Lower lobe of right lung (tissue), 2 donors: ENCODE measurements at regions not wholly inside any gene's neighbourhood (a gene's known extent, or its start where the extent isn't known, plus 50 kb on each side); places are given as distances from the start of the nearest gene placed in this dataset.
"Not testable (repeated sequence)": the region's sequence is repeated elsewhere in the genome, so short reads cannot be mapped to it uniquely, and the experiment has no call there.

Experiments used
- ATAC-seq, 2 donors: fragments of 200-7000 bp; cut with Tn5 transposase; one replicate each; pipeline ENCODE4 v1.9.1; 2020 to 2022; ENCODE audit warnings: mild to moderate bottlenecking in 2 of 2, moderate library complexity in 2 of 2
- DNase-seq: peaks from one replicate; pipeline ENCODE4 v3.0.0-alpha.2; 2020
- H3K27ac ChIP-seq: fragments of 200-600 bp; one replicate; pipeline ENCODE4 v1.8.0; 2022
- H3K27me3 ChIP-seq: fragments of 200-600 bp; one replicate; pipeline ENCODE4 v1.8.0; 2022; ENCODE audit warnings: low read depth
- H3K36me3 ChIP-seq: fragments of 200-600 bp; one replicate; pipeline ENCODE4 v1.8.0; 2022; ENCODE audit warnings: mild to moderate bottlenecking
- H3K4me1 ChIP-seq: fragments of 200-600 bp; one replicate; pipeline ENCODE4 v1.8.0; 2022
- H3K4me3 ChIP-seq: fragments of 200-600 bp; one replicate; pipeline ENCODE4 v1.8.0; 2022; ENCODE audit warnings: mild to moderate bottlenecking
- H3K9me3 ChIP-seq: fragments of 200-600 bp; one replicate; pipeline ENCODE4 v1.8.0; 2022
- intact Hi-C: fragments of 100-400 bp; cut with DNase I; formaldehyde crosslinking; loops from one replicate; pipeline ENCODE4 v1.11.0; 2022
- TF ChIP-seq, protein P1 (sequence below): fragments of 200-600 bp; IDR thresholded peaks from one replicate; pipeline ENCODE4 v1.8.0; 2022; ENCODE audit warnings: antibody characterized with exemption, mild to moderate bottlenecking
- donor health status: DM: no; HTN: yes; CAD: no; lungs with severe emphysema.

DNA sequence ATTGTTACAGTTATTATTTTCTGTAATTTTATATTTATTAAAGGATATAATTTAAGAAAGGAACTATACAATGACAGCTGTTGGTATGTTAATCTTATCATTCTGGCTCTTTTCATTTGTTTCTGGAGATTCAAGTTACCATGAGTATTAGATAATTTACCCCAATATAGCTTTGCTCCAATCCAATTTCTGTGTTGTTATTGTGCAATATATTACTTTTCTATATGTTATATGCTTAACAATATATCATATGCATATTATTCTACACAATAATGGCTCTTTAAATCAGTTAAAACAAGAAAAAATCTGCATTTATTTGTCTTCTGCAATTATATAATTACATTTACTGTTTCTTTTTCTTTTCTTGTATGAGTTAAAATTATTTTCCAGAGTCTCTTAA lies 1650.9 kb downstream of the BRINP3 start:
- TF ChIP-seq, protein P1, sequence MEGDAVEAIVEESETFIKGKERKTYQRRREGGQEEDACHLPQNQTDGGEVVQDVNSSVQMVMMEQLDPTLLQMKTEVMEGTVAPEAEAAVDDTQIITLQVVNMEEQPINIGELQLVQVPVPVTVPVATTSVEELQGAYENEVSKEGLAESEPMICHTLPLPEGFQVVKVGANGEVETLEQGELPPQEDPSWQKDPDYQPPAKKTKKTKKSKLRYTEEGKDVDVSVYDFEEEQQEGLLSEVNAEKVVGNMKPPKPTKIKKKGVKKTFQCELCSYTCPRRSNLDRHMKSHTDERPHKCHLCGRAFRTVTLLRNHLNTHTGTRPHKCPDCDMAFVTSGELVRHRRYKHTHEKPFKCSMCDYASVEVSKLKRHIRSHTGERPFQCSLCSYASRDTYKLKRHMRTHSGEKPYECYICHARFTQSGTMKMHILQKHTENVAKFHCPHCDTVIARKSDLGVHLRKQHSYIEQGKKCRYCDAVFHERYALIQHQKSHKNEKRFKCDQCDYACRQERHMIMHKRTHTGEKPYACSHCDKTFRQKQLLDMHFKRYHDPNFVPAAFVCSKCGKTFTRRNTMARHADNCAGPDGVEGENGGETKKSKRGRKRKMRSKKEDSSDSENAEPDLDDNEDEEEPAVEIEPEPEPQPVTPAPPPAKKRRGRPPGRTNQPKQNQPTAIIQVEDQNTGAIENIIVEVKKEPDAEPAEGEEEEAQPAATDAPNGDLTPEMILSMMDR: no peak
- Histone ChIP-seq H3K9me3 (no peaks in the 10 kb centered on the region), H3K4me3 (no peak overlapping the region), H3K36me3 (no peaks in the 10 kb centered on the region), H3K27me3 (no peaks in the 10 kb centered on the region), H3K27ac (no peak overlapping the region), H3K4me1 (no peaks in the 10 kb centered on the region)
- no peak for ATAC-seq
- DNase-seq: no peak
- intact Hi-C loops: no loop called here

DNA sequence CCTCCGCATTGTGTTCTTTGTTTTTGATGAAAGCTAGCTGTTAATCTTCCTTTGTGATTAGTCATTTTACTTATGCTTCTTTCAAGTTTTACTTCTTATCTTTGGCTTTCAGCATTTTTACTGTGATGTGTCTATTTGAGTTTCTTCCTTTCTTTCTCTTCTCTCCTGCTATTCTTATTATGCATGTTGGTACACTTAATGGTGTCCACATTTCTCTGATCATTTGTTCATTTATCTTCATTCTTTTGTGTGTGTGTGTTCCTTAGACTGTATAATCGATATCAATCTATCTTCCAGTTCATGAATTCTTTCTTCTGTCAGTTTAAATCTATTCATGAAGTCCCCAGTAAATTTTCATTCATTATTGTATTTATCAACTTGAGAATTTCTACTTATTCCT lies 1650.3 kb downstream of the BRINP3 start:
- H3K4me1 ChIP-seq: no peaks in the 10 kb centered on the region
- ATAC-seq: no peak
- no peak for DNase-seq
- H3K4me3 ChIP-seq: no peak overlapping the region
- H3K36me3 ChIP-seq: no peaks in the 10 kb centered on the region
- H3K9me3 ChIP-seq: no peaks in the 10 kb centered on the region
- H3K27me3 ChIP-seq: no peaks in the 10 kb centered on the region
- intact Hi-C loops: no loop called here
- no peak overlapping the region for H3K27ac ChIP-seq
- TF ChIP-seq, protein P1: no peak

DNA sequence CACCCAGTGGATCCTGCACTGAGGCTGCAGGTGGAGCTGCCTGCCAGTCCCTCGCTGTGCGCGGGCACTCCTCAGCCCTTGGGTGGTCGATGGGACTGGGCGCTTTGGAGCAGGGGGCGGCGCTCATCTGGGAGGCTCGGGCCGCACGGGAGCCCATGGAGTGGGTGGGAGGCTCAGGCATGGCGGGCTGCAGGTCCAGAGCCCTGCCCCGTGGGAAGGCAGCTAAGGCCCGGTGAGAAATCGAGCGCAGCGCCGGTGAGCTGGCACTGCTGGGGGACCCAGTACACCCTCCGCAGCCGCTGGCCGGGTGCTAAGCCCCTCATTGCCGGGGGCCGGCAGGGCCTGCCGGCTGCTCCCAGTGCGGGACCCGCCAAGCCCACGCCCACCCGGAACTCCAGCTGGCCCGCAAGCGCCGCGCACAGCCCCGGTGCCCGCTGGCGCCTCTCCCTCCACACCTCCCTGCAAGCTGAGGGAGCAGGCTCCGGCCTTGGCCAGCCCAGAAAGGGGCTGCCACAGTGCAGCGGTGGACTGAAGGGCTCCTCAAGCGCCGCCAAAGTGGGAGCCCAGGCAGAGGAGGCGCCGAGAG lies 1636.5 kb downstream of the BRINP3 start:
- DNase-seq, H3K9me3 ChIP-seq, H3K27me3 ChIP-seq, H3K36me3 ChIP-seq, H3K4me1 ChIP-seq, ATAC-seq, H3K4me3 ChIP-seq, H3K27ac ChIP-seq, intact Hi-C loops: not testable (repeated sequence)

GRCh38 chr1:188846468-188846867 lies 1631.2 kb downstream of the BRINP3 start:
- ATAC-seq: no peak
- Histone ChIP-seq H3K4me1 (no peaks in the 10 kb centered on the region), H3K4me3 (no peak overlapping the region), H3K27me3 (no peaks in the 10 kb centered on the region), H3K9me3 (no peaks in the 10 kb centered on the region), H3K36me3 (no peaks in the 10 kb centered on the region), H3K27ac (no peak overlapping the region)
- DNase-seq: no peak
- TF ChIP-seq, protein P1: no peak
- intact Hi-C loops: no loop called here

DNA sequence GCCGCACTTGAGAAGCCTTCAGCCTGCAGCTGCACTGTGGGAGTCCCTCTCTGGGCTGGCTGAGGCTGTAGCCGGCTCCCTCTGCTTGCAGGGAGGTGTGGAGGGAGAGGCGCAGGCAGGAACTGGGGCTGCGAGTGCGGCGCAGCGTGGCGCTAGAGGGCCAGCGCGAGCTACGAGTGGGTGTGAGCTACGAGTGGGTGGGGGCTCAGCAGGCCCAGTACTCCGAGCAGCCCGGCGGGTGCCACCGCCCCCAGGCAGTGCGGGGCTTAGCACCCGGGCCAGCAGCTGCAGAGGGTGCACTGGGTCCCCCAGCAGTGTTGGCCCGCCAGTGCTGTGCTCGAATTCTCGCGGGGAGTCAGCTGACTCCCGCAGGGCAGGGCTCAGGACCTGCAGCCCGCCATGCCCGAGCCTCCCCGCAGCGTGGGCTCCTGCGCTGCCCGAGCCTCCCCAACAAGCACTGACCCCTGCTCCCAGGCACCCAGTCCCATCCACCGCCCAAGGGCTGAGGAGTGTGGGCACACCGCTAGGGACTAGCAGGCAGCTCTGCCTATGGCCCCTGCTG lies 1620.1 kb downstream of the BRINP3 start:
- ATAC-seq (peak; percentile 19 to 47), DNase-seq (no peak)
- no peak overlapping the region for H3K27ac ChIP-seq
- H3K27me3 ChIP-seq: no peaks in the 10 kb centered on the region
- no peaks in the 10 kb centered on the region for H3K4me1 ChIP-seq
- TF ChIP-seq, protein P1: no peak
- H3K4me3 ChIP-seq: no peak overlapping the region
- no peaks in the 10 kb centered on the region for H3K36me3 ChIP-seq
- intact Hi-C loops: no loop called here
- peaks cover 3% of the 10 kb centered on the region for H3K9me3 ChIP-seq

- TF ChIP-seq, protein P1: no peak
- Histone ChIP-seq H3K4me1 (no peaks in the 10 kb centered on the region), H3K27me3 (no peaks in the 10 kb centered on the region), H3K4me3 (no peak overlapping the region), H3K27ac (no peak overlapping the region), H3K9me3 (peaks cover 2% of the 10 kb centered on the region), H3K36me3 (no peaks in the 10 kb centered on the region)
- intact Hi-C loops: no loop called here
- no peak for ATAC-seq
- no peak for DNase-seq
Measured at GRCh38 chr1:188867614-188868013, 1610.0 kb downstream of the BRINP3 start.
